ENCODE measurements at regions not wholly inside any gene's neighbourhood (a gene's known extent, or its start where the extent isn't known, plus 50 kb on each side); places are given as distances from the start of the nearest gene placed in this dataset.

- H3K4me1 Mint-ChIP-seq, result peaks cover 6% of the 10 kb centered on the region
- H3K4me3 Mint-ChIP-seq, result no peak overlapping the region
- TF ChIP-seq EMX1 (CRISPR knock-in tag; IDR thresholded peaks at IDR 0.05) (no peak), RELA (CRISPR knock-in tag; IDR thresholded peaks at IDR 0.05; ENCODE audit: borderline replicate concordance) (no peak), HMGXB4 (CRISPR knock-in tag; IDR thresholded peaks at IDR 0.05) (no peak), ZNF416 (CRISPR knock-in tag; IDR thresholded peaks at IDR 0.05) (no peak), FOXJ3 (CRISPR knock-in tag; IDR thresholded peaks at IDR 0.05; ENCODE audit: borderline replicate concordance) (no peak)
- H3K9me3 Mint-ChIP-seq, result peaks cover 14% of the 10 kb centered on the region
- no peak overlapping the region for H3K27ac Mint-ChIP-seq
- ATAC-seq (no peak), DNase-seq (ENCODE audit: low spot score) (no peak)
- H3K36me3 Mint-ChIP-seq, result 0 out of 2 replicates have a peak, but pooled peaks cover 6% of the 10 kb centered on the region
- ChIA-PET POLR2A (no interaction called here), CTCF (no interaction called here)
- H3K27me3 Mint-ChIP-seq (ENCODE audit: low read depth), result no peaks in the 10 kb centered on the region
Observed at GRCh38 chr4:95779447-95779846, 60.4 kb upstream of the PDHA2 start.

- POLR2A ChIA-PET, result no interaction called here
- ATAC-seq, result no peak
Observed at GRCh38 chr4:95778666-95779065, 61.2 kb upstream of the PDHA2 start.

More at GRCh38 chr4:95778666-95779065, 61.2 kb upstream of the PDHA2 start:
- no peak for DNase-seq (ENCODE audit: low spot score)
- H3K4me3 Mint-ChIP-seq, result no peak overlapping the region
- peaks cover 6% of the 10 kb centered on the region for H3K4me1 Mint-ChIP-seq
- H3K9me3 Mint-ChIP-seq, result peaks cover 16% of the 10 kb centered on the region
- H3K27ac Mint-ChIP-seq, result no peak overlapping the region
- TF ChIP-seq STAT6 (CRISPR knock-in tag; conservative IDR thresholded peaks at IDR 0.05; ENCODE audit: low read depth), result no peak
- no peak for TF ChIP-seq ZNF121 (CRISPR knock-in tag; IDR thresholded peaks at IDR 0.05)
- no peak for TF ChIP-seq E2F4 (CRISPR knock-in tag; IDR thresholded peaks at IDR 0.05; ENCODE audit: borderline replicate concordance, low read depth)
- no peak for TF ChIP-seq JAZF1 (CRISPR knock-in tag; IDR thresholded peaks at IDR 0.05)
- TF ChIP-seq NFYB (CRISPR knock-in tag; conservative IDR thresholded peaks at IDR 0.05; ENCODE audit: low read depth), result no peak
- TF ChIP-seq ZSCAN18 (CRISPR knock-in tag; IDR thresholded peaks at IDR 0.05), result no peak
- TF ChIP-seq MAX (CRISPR knock-in tag; IDR thresholded peaks at IDR 0.05), result no peak
- no peak for TF ChIP-seq ZNF232 (CRISPR knock-in tag; IDR thresholded peaks at IDR 0.05)
- no peak for TF ChIP-seq ATF3 (CRISPR knock-in tag; conservative IDR thresholded peaks at IDR 0.05)
- no peak for TF ChIP-seq ZNF138 (CRISPR knock-in tag; conservative IDR thresholded peaks at IDR 0.05)
- no peak for TF ChIP-seq ZNF317 (CRISPR knock-in tag; IDR thresholded peaks at IDR 0.05; ENCODE audit: borderline replicate concordance, low read depth)
- TF ChIP-seq ETV6 (CRISPR knock-in tag; IDR thresholded peaks at IDR 0.05), result no peak
- TF ChIP-seq CREM (CRISPR knock-in tag; IDR thresholded peaks at IDR 0.05), result no peak
- TF ChIP-seq ARID4B (CRISPR knock-in tag; IDR thresholded peaks at IDR 0.05; ENCODE audit: borderline replicate concordance), result no peak
- TF ChIP-seq JUN (CRISPR knock-in tag; IDR thresholded peaks at IDR 0.05), result no peak
- no peak for TF ChIP-seq PRRX2 (CRISPR knock-in tag; IDR thresholded peaks at IDR 0.05)
- no peak for TF ChIP-seq ERG (CRISPR knock-in tag; IDR thresholded peaks at IDR 0.05)
- H3K27me3 Mint-ChIP-seq (ENCODE audit: low read depth), result no peaks in the 10 kb centered on the region
- CTCF ChIA-PET, result interaction anchor here (0.5 kb wide), 1 partner anchor 622 kb away, joined by 3 read pairs; no protein-coding TSS in a partner anchor
- 0 out of 2 replicates have a peak, but pooled peaks cover 6% of the 10 kb centered on the region for H3K36me3 Mint-ChIP-seq

Measured in WTC11 (cell line).